ENCODE measurements at regions not wholly inside any gene's neighbourhood (a gene's known extent, or its start where the extent isn't known, plus 50 kb on each side); places are given as distances from the start of the nearest gene placed in this dataset.
"Not testable (repeated sequence)": the region's sequence is repeated elsewhere in the genome, so short reads cannot be mapped to it uniquely, and the experiment has no call there.

GRCh38 chr12:127582074-127582473 lies 684.9 kb upstream of the TMEM132C start:
- DNase-seq (ENCODE audit: low spot score) = no peak

GRCh38 chr12:127583041-127583440 lies 683.9 kb upstream of the TMEM132C start:
- no peak for DNase-seq (ENCODE audit: low spot score)

DNA sequence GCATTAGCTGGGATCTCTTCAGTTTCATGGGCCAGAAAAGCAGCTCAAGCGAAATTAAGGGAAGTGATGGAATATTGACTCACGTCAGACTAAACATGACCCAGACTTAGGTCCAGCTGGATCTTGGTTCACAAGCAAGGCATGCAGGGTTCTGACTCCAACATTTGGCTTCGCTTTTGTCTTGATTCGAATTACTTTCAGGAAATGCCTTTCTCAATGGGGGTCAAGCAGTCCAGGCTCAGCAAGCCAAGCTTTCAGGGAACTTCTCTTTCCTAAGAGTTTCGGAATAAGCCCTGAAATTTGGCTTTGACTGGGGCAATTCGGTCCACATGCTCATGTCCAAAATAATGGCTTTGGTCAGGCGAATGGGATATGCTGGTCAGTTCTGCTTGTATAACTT lies 678.7 kb upstream of the TMEM132C start:
- no peak for DNase-seq (ENCODE audit: low spot score)

- DNase-seq (ENCODE audit: low spot score) = no peak
Measured at GRCh38 chr12:127589541-127589940, 677.4 kb upstream of the TMEM132C start.

- DNase-seq (ENCODE audit: low spot score) = no peak
Measured at GRCh38 chr12:127590868-127591267, 676.1 kb upstream of the TMEM132C start.

DNA sequence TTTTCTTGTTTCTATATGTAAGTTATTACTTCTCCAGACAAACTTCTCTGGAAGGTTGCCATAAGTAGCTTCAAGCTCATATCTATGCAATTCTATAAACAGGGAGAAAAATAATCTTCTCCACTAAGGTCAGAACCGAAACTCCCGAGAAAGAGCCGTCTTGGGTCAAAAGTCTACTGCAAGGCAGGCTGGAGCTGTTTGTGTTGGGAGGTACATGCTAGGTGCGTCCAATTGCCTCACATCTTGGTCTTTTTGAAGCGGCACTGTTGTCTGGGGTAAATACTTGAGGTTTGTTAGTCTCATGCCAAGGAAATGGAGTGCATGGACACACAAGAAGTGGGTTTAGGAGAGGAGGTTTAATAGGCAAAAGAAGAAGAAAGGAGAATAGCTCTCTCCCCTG lies 674.7 kb upstream of the TMEM132C start:
- DNase-seq (ENCODE audit: low spot score) = no peak

DNA sequence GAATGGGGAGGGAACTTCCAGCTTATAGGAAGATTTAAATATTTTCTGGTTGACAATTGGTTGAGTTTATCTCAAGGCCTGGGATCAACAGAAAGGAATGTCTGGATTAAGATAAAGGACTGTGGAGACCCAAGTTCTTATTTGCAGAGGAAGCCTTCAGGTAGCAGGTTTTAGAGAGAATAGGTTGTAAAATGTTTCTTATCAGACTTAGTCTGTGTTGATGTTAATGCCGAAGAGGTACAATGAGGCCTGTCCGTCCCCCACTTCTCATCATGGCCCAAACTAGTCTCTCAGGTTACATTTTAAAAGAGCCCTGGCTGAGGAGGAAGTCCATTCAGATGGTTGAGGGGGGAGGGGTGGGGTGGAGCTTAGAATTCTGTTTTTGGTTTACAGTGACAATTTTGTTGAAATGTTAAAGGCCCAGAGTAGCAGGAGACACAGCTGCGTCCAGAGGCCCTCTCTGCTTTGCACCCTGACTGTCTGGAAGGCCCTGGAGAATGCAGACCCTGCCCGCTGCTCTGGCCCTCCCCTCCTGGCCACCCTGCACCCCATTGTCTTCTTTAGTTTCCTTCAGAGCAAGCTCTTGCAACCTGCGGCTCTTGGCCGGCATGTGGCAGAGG lies 672.5 kb upstream of the TMEM132C start:
- DNase-seq (ENCODE audit: low spot score) = no peak

DNA sequence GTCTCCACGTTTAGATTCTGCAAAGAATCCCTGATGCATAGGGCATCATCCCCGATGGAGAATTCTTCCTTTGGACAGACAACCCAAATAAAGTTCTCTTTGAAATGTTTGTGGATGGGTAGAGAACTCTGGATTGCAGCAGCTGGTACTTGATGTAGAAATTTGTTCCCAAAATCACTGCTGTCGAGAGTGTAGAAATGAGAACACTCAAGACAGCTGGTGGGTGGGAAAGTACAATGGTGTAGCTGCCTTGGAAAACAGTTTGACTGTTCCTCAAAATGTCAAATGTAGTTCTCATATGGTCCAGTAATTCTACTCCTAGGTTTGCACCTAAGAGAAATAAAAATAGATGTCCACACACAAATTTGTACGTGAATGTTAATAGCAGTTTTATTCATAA lies 671.5 kb upstream of the TMEM132C start:
- DNase-seq (ENCODE audit: low spot score) = no peak

DNA sequence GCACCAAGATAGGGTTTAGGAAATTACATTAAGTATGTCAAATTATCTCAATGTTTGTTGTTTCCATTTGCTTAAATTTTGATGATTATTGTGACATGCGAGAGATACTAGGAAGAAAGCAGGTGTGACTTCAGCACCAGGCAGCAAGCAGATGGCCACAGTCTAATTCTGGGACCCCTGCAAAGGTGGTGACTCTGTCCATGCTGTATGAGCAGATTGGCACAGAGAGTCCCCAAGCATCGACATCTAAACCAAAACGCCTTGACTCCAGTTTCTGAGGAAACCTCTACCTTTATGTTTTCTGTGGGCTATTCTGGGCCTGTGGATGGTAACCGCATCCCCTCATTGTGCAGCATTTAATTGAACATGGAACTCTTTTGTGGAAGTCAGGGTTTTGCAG lies 670.1 kb upstream of the TMEM132C start:
- DNase-seq (ENCODE audit: low spot score) = no peak

DNA sequence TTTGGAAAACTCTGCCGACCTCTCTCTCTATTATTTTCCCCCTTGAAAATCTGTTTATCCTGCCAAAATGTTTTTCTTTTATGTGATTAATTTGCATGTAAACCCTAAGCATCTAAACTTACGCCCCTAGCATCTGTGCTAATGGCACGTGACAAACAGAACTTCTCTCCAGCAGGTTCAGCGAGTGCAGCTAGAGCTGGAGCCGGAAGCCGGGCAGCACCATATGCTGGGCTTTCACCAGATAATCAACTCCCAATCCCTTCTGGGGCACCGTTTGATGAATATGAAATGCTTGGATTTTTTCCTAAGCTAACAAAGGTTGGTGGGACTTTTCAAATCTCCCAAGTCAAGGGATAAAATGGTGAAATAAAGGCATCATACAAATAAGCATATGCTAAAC lies 667.5 kb upstream of the TMEM132C start:
- DNase-seq (ENCODE audit: low spot score) = no peak

DNA sequence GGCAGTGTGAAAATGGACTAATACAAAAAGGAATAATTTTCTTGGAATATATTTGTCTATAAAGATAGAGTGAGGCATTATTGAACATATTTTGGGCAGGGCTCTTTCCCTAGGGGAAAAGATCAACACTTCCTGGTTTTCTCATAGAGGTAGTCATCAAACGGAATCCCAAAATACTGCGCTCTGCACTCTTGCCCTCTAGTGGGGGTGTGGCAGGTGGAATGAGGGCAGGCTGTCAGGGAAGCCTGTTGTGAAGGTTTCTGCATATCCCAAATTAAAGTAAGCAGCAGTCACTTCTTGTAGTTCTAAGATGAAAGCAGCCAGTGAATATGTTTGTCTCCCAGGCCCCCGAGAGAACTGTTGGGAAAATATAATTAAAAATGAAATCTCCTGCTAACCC lies 666.8 kb upstream of the TMEM132C start:
- DNase-seq (ENCODE audit: low spot score) = no peak

- DNase-seq (ENCODE audit: low spot score) = no peak
Measured at GRCh38 chr12:127606476-127607015, 660.4 kb upstream of the TMEM132C start.

GRCh38 chr12:127607146-127607725 lies 659.7 kb upstream of the TMEM132C start:
- no peak for DNase-seq (ENCODE audit: low spot score)

DNA sequence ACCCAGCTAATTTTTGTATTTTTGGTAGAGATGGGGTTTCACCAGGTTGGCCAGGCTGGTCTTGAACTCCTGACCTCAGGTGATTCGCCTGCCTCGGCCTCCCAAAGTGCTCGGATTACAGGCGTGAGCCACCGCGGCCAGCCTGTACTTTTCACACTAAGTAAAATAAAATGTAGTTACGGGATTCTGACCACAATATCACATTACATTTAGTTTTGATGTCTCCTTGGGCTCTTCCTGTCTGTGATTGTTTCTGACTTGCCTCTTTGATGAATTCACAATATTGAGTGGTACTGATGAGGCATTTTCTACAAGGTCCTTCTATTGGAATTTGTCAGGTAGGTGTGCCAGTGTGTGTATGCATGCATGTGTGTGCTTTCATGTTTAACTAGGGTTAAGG lies 658.6 kb upstream of the TMEM132C start:
- not testable (repeated sequence) for DNase-seq (ENCODE audit: low spot score)

- no peak for DNase-seq (ENCODE audit: low spot score)
Measured at GRCh38 chr12:127613056-127613455, 653.9 kb upstream of the TMEM132C start.

- no peak for DNase-seq (ENCODE audit: low spot score)
Measured at GRCh38 chr12:127619869-127620734, 646.9 kb upstream of the TMEM132C start.

GRCh38 chr12:127620735-127621355 lies 646.1 kb upstream of the TMEM132C start:
- DNase-seq (ENCODE audit: low spot score) = no peak

DNA sequence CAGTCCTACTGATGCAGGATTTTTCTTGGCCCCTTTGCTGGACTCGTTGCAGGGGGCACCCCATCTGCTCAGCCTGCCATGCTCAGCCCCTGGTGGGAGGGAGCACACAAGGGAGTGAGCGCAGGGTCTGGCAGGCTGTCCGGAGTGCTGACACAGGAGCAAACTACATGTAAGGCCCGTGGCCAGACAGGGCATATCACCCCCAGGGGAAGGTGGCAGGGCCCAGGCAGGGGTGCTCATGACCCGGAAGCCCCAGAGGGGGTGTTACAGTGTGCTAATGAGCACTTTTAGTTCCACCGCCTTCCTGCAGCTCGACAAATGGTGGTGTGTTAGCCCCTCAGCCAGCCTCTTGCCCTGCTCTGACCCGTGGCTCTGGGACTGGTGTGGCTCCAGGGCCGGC lies 645.6 kb upstream of the TMEM132C start:
- DNase-seq (ENCODE audit: low spot score) = no peak

GRCh38 chr12:127623362-127623761 lies 643.6 kb upstream of the TMEM132C start:
- no peak for DNase-seq (ENCODE audit: low spot score)

- no peak for DNase-seq (ENCODE audit: low spot score)
Measured at GRCh38 chr12:127625176-127625771, 641.7 kb upstream of the TMEM132C start.

DNA sequence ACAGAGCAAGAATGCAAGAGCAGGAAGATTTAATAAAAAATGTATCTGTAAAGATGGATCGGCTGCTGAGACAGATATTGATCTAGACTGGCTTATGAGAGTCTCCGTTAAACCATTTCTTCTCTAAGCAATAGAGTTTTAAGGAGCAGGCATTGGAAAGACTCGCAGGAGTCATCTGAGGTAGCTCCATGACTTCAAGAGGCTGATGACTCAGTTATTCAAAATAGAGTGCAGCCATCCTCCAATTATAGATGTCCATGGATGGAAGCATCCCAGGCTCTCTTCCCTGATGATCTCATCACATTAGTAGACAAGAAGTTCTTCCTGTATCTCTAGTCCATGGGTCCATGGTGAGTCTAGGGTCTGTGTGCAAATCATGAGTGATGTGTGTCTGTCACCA lies 638.3 kb upstream of the TMEM132C start:
- DNase-seq (ENCODE audit: low spot score) = no peak
